Immature natural killer cell (primary cell): ENCODE measurements at regions not wholly inside any gene's neighbourhood (a gene's known extent, or its start where the extent isn't known, plus 50 kb on each side); places are given as distances from the start of the nearest gene placed in this dataset.

ENCODE experiments used
- DNase-seq, 3 donors: peaks; one replicate each; pipeline ENCODE4 v3.0.0; 2022; ENCODE audit warnings: mixed read lengths in 1 of 3
- H3K27ac Mint-ChIP-seq, 6 donors: one replicate each; pipeline ENCODE4 v1.8.0; 2020; ENCODE audit warnings: mixed read lengths in 6 of 6, mild to moderate bottlenecking in 5 of 6, inconsistent platforms in 4 of 6, moderate library complexity in 3 of 6
- H3K27me3 Mint-ChIP-seq, 3 donors: one replicate each; pipeline ENCODE4 v1.8.0; 2020 to 2021; ENCODE audit warnings: low read depth in 3 of 3, mild to moderate bottlenecking in 3 of 3, mixed read lengths in 3 of 3, moderate library complexity in 3 of 3, inconsistent platforms in 1 of 3
- H3K36me3 Mint-ChIP-seq, 3 donors: one replicate each; pipeline ENCODE4 v1.8.0; 2020; ENCODE audit warnings: mixed read lengths in 3 of 3, inconsistent platforms in 2 of 3, mild to moderate bottlenecking in 2 of 3
- H3K4me1 Mint-ChIP-seq, 2 donors: one replicate each; pipeline ENCODE4 v1.8.0; 2020; ENCODE audit warnings: inconsistent platforms in 2 of 2, mild to moderate bottlenecking in 2 of 2, mixed read lengths in 2 of 2, moderate library complexity in 1 of 2
- H3K4me3 Mint-ChIP-seq, 5 donors: one replicate each; pipeline ENCODE4 v1.8.0; 2020; ENCODE audit warnings: mild to moderate bottlenecking in 5 of 5, mixed read lengths in 5 of 5, inconsistent platforms in 3 of 5, moderate library complexity in 3 of 5
- H3K9me3 Mint-ChIP-seq, 6 donors: one replicate each; pipeline ENCODE4 v1.8.0; 2020; ENCODE audit warnings: mild to moderate bottlenecking in 6 of 6, mixed read lengths in 6 of 6, inconsistent platforms in 4 of 6, moderate library complexity in 3 of 6

- Mint-ChIP-seq H3K27ac (no peak overlapping the region), H3K9me3 (no peaks in the 10 kb centered on the region), H3K27me3 (peaks cover 1 to 3% (median 2%) of the 10 kb centered on the region in 3 donors), H3K36me3 (no peaks in the 10 kb centered on the region), H3K4me1 (no peaks in the 10 kb centered on the region), H3K4me3 (no peak overlapping the region)
- DNase-seq: peak in 2 of 3 donors; percentile 12 to 28
Observed at GRCh38 chr2:158024288-158024898, 77.3 kb upstream of the UPP2 start.

- Mint-ChIP-seq H3K36me3 (no peaks in the 10 kb centered on the region), H3K4me3 (no peak overlapping the region), H3K4me1 (no peaks in the 10 kb centered on the region), H3K27ac (no peak overlapping the region), H3K9me3 (no peaks in the 10 kb centered on the region), H3K27me3 (peaks cover 1 to 3% (median 2%) of the 10 kb centered on the region in 3 donors)
- DNase-seq: no peak
Observed at GRCh38 chr2:158022888-158023287, 78.8 kb upstream of the UPP2 start.

DNA sequence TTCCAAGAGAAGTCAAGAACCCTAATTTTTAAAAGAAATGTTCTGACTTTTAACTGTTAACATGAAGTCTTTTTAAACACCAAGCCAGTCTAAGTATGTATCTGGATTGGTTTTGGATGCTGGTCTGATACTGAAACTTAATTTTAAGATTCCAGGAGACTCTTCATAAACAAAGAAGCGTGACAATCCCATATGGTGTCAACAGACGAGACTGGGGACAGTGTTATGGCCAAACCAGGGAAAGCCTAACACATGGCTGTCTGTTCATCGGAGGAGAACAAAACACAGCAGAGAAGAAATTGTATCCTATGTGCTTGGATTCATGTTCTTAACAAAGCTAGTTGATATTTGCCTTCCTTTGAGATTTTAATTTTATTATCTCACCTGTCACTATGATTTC, 80.5 kb upstream of the UPP2 start:
- Mint-ChIP-seq H3K4me3 (no peak overlapping the region), H3K27ac (no peak overlapping the region), H3K9me3 (no peaks in the 10 kb centered on the region), H3K27me3 (peaks cover 1 to 3% (median 2%) of the 10 kb centered on the region in 3 donors), H3K36me3 (no peaks in the 10 kb centered on the region), H3K4me1 (no peaks in the 10 kb centered on the region)
- no peak for DNase-seq

- Mint-ChIP-seq H3K4me1 (no peaks in the 10 kb centered on the region), H3K27ac (no peak overlapping the region), H3K36me3 (no peaks in the 10 kb centered on the region), H3K9me3 (no peaks in the 10 kb centered on the region), H3K27me3 (peaks cover 0 to 8% (median 0%) of the 10 kb centered on the region in 3 donors), H3K4me3 (no peak overlapping the region)
- no peak for DNase-seq
Observed at GRCh38 chr2:158015428-158016076, 86.1 kb upstream of the UPP2 start.

DNA sequence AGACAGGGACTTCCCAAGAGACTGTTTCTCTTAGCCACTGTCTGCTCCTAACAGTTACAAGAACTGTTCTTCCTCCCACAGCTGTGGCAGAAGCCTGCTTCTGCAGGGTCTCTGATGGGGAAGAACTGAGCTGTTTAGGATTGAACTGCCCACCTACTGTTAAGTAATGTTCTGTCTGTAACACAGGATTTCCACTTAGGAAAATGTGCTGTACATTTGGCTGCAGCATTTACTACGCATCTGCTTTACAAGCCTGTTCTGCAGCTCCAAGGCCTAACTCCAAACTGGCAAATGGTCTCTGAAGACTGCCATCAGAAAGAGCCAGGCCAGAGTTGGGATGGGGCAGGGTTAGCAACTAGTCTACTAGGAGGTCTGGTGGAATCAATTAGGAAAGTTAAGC, 87.8 kb upstream of the UPP2 start:
- no peaks in the 10 kb centered on the region for H3K4me1 Mint-ChIP-seq
- H3K27ac Mint-ChIP-seq: no peak overlapping the region
- DNase-seq: no peak
- H3K27me3 Mint-ChIP-seq: peaks cover 0 to 10% (median 3%) of the 10 kb centered on the region in 3 donors
- no peaks in the 10 kb centered on the region for H3K36me3 Mint-ChIP-seq
- H3K9me3 Mint-ChIP-seq: no peaks in the 10 kb centered on the region
- no peak overlapping the region for H3K4me3 Mint-ChIP-seq

DNA sequence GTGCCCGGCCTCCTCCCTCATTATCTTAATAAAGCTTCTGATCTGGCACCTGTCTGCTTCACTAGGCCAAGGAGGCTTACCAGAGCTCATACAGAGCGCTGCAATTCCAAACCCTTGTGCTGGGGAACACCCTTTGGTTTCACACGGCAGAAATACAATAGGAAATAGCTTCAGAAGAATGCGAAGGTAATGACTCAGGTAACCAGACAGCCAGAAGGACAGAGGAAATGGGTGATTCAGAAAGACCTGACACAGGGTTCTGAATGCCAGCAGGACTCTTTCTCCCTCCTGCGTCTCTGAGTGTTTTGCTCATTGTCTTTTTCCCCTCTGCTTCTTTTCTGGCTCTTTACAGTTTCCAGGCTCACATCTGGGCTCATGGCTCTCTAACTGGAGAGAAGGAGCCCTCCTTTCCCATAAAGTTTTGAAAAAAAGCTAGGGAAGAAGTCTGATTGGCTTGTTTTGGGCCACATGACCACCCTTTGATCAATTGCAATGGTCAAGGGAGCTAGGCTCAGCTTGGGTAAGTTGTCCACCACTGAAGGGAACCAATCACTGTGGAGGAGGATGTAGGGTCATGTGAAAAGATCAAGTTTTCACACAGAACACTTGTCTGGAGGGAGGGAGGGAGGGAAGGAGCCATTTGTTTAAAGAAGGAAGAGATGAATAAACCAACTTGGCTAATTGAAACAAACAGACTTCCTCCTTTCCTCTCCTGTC, 90.5 kb upstream of the UPP2 start:
- no peak overlapping the region for H3K4me3 Mint-ChIP-seq
- H3K4me1 Mint-ChIP-seq: no peaks in the 10 kb centered on the region
- no peak overlapping the region for H3K27ac Mint-ChIP-seq
- no peak for DNase-seq
- no peaks in the 10 kb centered on the region for H3K36me3 Mint-ChIP-seq
- H3K9me3 Mint-ChIP-seq: no peaks in the 10 kb centered on the region
- H3K27me3 Mint-ChIP-seq: peaks cover 3 to 13% (median 4%) of the 10 kb centered on the region in 3 donors

DNA sequence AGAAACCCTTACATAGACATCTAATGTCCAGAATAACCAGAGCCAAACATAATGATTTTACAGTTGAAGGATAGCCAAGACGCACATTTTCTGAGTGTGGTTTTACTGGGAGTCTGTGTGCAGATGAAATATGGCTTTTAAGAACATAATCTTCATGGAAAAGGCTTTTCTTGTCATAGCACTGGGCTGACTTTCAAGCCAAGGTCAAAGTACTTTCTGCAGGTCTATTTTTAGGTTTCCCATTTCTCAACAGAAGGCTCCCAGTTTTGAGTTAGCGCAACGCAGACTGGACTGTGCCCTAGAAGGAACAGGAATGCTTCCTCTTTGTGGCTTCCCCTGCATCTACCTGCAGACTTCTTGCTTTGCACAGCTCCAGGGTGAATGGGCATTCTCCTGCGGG, 92.3 kb upstream of the UPP2 start:
- Mint-ChIP-seq H3K27me3 (peaks cover 5 to 13% (median 5%) of the 10 kb centered on the region in 3 donors), H3K9me3 (no peaks in the 10 kb centered on the region), H3K27ac (no peak overlapping the region), H3K4me3 (no peak overlapping the region), H3K4me1 (no peaks in the 10 kb centered on the region), H3K36me3 (no peaks in the 10 kb centered on the region)
- no peak for DNase-seq

DNA sequence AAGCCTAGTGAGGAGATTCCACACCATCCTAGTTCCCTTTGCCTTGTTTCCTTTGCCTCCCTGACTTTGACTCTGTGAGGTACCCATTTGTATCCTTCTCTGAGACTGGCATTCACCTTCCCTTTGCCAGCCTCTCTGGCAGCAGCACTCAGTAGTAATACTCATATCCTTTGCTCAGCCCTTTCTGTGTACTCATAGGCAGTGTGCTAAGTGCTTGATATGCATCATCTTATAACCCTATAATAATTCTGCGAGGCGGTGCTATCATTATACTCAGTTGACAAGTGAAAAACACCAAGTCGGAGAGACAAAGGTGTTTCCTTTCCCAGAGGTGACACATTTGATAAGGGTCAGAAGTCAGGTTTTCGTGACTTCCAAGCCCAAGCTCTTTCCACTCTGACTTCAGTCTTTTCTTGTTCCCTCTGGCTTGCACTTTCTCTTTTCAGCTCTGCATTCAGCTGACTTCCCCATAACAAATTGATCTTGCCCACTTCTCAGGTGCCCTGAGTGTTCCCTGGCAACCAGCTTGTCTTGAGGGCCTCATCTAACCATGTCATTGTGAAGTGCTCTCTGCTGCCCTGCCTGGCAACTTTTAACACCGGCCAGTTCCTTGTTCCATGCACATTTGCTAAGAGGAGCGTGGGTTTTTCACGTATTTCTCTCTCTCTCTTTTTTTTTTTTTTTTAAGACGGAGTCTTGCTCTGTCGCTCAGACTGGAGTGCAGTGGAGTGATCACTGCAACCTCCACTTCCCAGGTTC, 94.5 kb upstream of the UPP2 start:
- H3K27ac Mint-ChIP-seq: no peak overlapping the region
- H3K27me3 Mint-ChIP-seq: peaks cover 5 to 15% (median 8%) of the 10 kb centered on the region in 3 donors
- no peaks in the 10 kb centered on the region for H3K36me3 Mint-ChIP-seq
- no peak overlapping the region for H3K4me3 Mint-ChIP-seq
- no peaks in the 10 kb centered on the region for H3K4me1 Mint-ChIP-seq
- no peaks in the 10 kb centered on the region for H3K9me3 Mint-ChIP-seq
- DNase-seq: no peak

DNA sequence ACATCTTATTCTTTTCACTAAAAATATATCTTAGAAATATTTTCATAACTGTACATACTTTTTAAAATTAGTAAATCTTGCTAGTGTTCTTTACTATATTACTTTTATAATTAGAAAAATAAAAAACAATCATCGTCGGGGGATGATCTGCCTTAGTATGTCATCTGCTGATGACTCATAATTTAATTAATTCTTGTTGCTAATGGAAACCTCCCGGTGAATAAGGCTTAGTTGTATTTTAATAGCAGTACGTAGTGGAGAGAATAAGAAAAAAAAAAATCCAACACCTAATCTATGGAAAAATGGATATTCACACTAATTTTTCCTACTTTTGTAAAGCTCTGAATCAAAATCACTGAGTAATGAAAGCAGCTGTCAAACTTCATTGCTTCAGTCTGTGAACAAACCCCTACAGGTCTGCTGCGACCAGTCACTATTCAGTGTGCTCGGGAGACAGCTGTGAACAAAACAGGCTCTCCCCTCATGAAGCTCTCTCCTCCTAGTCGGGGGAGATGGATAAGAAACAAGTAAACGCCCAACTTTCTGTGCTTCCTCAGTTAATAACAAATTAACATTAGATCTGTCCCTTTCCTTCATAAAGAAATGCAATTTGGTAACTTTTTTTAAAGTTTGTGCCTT, 97.4 kb upstream of the UPP2 start:
- peaks cover 0 to 1% (median 0%) of the 10 kb centered on the region in 6 donors for H3K9me3 Mint-ChIP-seq
- H3K36me3 Mint-ChIP-seq: no peaks in the 10 kb centered on the region
- no peak for DNase-seq
- H3K27ac Mint-ChIP-seq: no peak overlapping the region
- no peaks in the 10 kb centered on the region for H3K4me1 Mint-ChIP-seq
- peaks cover 2 to 10% (median 9%) of the 10 kb centered on the region in 3 donors for H3K27me3 Mint-ChIP-seq
- H3K4me3 Mint-ChIP-seq: no peak overlapping the region

DNA sequence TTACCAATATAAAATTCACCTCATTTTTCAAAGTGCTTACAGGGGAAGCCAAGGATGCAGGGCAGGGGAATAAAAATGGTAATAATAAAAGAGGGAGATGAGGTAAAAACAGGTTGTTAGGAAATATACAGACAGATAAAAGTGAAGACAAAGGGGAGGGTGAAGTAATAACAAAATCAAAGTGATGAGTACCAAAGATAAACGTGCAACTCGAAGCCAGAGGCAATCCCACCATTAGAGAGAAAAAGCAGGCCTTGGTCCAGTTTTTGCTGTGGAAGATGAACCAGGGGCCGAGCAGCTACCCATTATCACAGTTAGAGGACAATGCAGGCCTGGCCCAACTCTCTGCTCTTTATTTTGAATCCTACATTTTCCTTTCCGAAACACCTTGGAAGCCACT, 99.6 kb upstream of the UPP2 start:
- Mint-ChIP-seq H3K27me3 (peaks cover 2 to 9% (median 7%) of the 10 kb centered on the region in 3 donors), H3K9me3 (peaks cover 0 to 5% (median under 1%) of the 10 kb centered on the region in 6 donors), H3K36me3 (no peaks in the 10 kb centered on the region), H3K4me3 (no peak overlapping the region), H3K4me1 (no peaks in the 10 kb centered on the region), H3K27ac (no peak overlapping the region)
- no peak for DNase-seq

GRCh38 chr2:157996799-157997198, 104.9 kb upstream of the UPP2 start:
- Mint-ChIP-seq H3K4me1 (no peaks in the 10 kb centered on the region), H3K9me3 (peaks cover 0 to 5% (median under 1%) of the 10 kb centered on the region in 6 donors), H3K27me3 (peaks cover 2 to 8% (median 4%) of the 10 kb centered on the region in 3 donors), H3K27ac (no peak overlapping the region), H3K4me3 (no peak overlapping the region), H3K36me3 (no peaks in the 10 kb centered on the region)
- no peak for DNase-seq

GRCh38 chr2:157995117-157995516, 106.6 kb upstream of the UPP2 start:
- H3K27ac Mint-ChIP-seq: no peak overlapping the region
- no peak for DNase-seq
- no peak overlapping the region for H3K4me3 Mint-ChIP-seq
- no peaks in the 10 kb centered on the region for H3K4me1 Mint-ChIP-seq
- H3K27me3 Mint-ChIP-seq: peaks cover 2 to 4% (median 4%) of the 10 kb centered on the region in 3 donors
- no peaks in the 10 kb centered on the region for H3K36me3 Mint-ChIP-seq
- H3K9me3 Mint-ChIP-seq: peaks cover 0 to 5% (median under 1%) of the 10 kb centered on the region in 6 donors

DNA sequence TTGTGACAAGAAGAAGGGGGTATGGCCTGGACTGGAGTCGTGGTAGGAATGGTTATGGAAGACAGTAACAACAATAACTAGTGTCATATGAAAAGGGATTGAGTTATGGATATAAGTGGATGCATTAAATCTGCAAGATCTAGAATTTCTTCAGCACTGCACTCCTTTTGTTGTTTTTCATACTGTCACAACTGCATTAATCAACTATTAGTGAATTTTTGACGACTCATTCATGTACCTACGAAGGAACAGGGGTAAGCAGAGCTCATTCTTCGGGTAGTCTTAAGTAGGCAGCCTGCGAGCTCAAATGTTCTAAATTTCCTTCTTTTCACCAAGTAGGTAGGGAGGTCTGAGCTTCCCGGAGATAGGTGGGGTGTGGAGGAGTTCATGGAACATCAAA, 109.7 kb upstream of the UPP2 start:
- H3K4me3 Mint-ChIP-seq: no peak overlapping the region
- no peak for DNase-seq
- no peaks in the 10 kb centered on the region for H3K36me3 Mint-ChIP-seq
- H3K27ac Mint-ChIP-seq: no peak overlapping the region
- H3K9me3 Mint-ChIP-seq: no peaks in the 10 kb centered on the region
- no peaks in the 10 kb centered on the region for H3K4me1 Mint-ChIP-seq
- H3K27me3 Mint-ChIP-seq: peaks cover 1 to 8% (median 7%) of the 10 kb centered on the region in 3 donors
